Esophagus squamous epithelium (tissue), 5 donors: ENCODE measurements at regions not wholly inside any gene's neighbourhood (a gene's known extent, or its start where the extent isn't known, plus 50 kb on each side); places are given as distances from the start of the nearest gene placed in this dataset.

Experiments
- DNase-seq: peaks from one replicate; lab custom pipeline; 2025; lab: John Stamatoyannopoulos, UW
- H3K27ac ChIP-seq, 4 donors: fragments of 200-600 bp; sonication (generic); one replicate each; pipeline ENCODE4 v1.5.1; 2016 to 2019; ENCODE audit warnings: mild to moderate bottlenecking in 1 of 4
- H3K27me3 ChIP-seq, 4 donors: fragments of 200-600 bp; sonication (generic); 1 replicate in 3 of 4; 2 replicates in 1 of 4; pipeline versions ENCODE4 v1.5.1 to v1.6.0; 2017 to 2021; ENCODE audit warnings: antibody characterized with exemption in 1 of 4
- H3K36me3 ChIP-seq, 3 donors: fragments of 200-600 bp; sonication (generic); one replicate each; pipeline ENCODE4 v1.5.1; 2016 to 2019
- H3K4me1 ChIP-seq, 3 donors: fragments of 200-600 bp; sonication (generic); one replicate each; pipeline ENCODE4 v1.5.1; 2017 to 2019
- H3K4me3 ChIP-seq, 4 donors: fragments of 200-600 bp; sonication (generic); 1 replicate in 3 of 4; 2 replicates in 1 of 4; pipeline ENCODE4 v1.5.1; 2016 to 2019; ENCODE audit warnings: mild to moderate bottlenecking in 2 of 4, moderate library complexity in 1 of 4
- H3K9me3 ChIP-seq, 3 donors: fragments of 200-600 bp; sonication (generic); one replicate each; pipeline ENCODE4 v1.5.1; 2016 to 2019
- POLR2A ChIP-seq, 4 donors: fragments of 450-650 bp; IDR thresholded peaks; one replicate each; pipeline ENCODE4 v1.6.1; 2017; ENCODE audit warnings: antibody characterized with exemption in 4 of 4, mild to moderate bottlenecking in 4 of 4, moderate library complexity in 3 of 4
- WGBS, 2 donors: methylation state at CpG; one replicate each; pipeline ENCODE4 v1.1.5; 2018; 5-methylcytosine and 5-hydroxymethylcytosine counted together
- intact Hi-C: fragments of 100-400 bp; cut with DNase I; formaldehyde crosslinking; loops from one replicate; pipeline ENCODE4 v1.15.0; 2022
- TF ChIP-seq, protein P1 (sequence below), 6 experiments: fragments of 450-650 bp in 4 of 6; fragments of 200-600 bp in 2 of 6; sonication (generic) in 2 of 6; IDR thresholded peaks; one replicate each; pipeline ENCODE4 v1.5.1; 2016 to 2019; ENCODE audit warnings: antibody characterized with exemption in 6 of 6, mild to moderate bottlenecking in 4 of 6, moderate library complexity in 4 of 6
- donor health status: DM: yes; HTN: yes; CAD: no.

GRCh38 chrX:22429704-22430103 is 157.0 kb downstream of the CBLL2 start:
- no peaks in the 10 kb centered on the region for H3K4me1 ChIP-seq
- TF ChIP-seq, protein P1, sequence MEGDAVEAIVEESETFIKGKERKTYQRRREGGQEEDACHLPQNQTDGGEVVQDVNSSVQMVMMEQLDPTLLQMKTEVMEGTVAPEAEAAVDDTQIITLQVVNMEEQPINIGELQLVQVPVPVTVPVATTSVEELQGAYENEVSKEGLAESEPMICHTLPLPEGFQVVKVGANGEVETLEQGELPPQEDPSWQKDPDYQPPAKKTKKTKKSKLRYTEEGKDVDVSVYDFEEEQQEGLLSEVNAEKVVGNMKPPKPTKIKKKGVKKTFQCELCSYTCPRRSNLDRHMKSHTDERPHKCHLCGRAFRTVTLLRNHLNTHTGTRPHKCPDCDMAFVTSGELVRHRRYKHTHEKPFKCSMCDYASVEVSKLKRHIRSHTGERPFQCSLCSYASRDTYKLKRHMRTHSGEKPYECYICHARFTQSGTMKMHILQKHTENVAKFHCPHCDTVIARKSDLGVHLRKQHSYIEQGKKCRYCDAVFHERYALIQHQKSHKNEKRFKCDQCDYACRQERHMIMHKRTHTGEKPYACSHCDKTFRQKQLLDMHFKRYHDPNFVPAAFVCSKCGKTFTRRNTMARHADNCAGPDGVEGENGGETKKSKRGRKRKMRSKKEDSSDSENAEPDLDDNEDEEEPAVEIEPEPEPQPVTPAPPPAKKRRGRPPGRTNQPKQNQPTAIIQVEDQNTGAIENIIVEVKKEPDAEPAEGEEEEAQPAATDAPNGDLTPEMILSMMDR (IDR thresholded peaks at IDR 0.05), result no peak
- TF ChIP-seq POLR2A (IDR thresholded peaks at IDR 0.05), result no peak

DNA sequence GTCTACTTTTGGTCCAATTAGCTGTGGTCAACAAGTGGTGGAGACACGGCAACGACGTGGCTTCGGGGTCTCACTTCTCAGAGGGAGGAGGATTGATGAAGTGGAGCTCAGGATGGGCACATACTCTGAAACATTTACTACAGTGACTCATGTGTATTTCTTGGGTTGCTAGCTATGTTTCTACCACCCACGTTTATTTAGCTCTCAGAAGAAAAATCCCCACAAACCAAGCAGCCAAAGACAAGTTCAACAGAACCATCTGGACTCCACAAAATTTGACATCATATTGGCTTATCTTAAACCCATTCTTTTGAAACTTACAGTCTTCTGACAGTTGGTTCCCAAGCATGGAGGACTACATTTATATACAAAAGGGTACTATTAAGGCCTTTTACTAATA is 158.0 kb downstream of the CBLL2 start:
- intact Hi-C loops, result no loop called here
- no peak for DNase-seq
- H3K27ac ChIP-seq, result no peak overlapping the region
- TF ChIP-seq, protein P1 (IDR thresholded peaks at IDR 0.05), result no peak
- no peak for TF ChIP-seq POLR2A (IDR thresholded peaks at IDR 0.05)
- H3K4me3 ChIP-seq, result no peak overlapping the region
- no peaks in the 10 kb centered on the region for H3K9me3 ChIP-seq
- H3K4me1 ChIP-seq, result no peaks in the 10 kb centered on the region
- no peaks in the 10 kb centered on the region for H3K27me3 ChIP-seq
- no peaks in the 10 kb centered on the region for H3K36me3 ChIP-seq
- WGBS, 2 donors, result 0 to 24% methylated on average over 1 of the region's 5 CpGs

More at GRCh38 chrX:22429704-22430103, 157.0 kb downstream of the CBLL2 start:
- intact Hi-C loops, result no loop called here
- WGBS, 2 donors, result 77 to 87% methylated on average over 3 of the region's 3 CpGs
- Histone ChIP-seq H3K36me3 (no peaks in the 10 kb centered on the region), H3K27me3 (no peaks in the 10 kb centered on the region), H3K27ac (no peak overlapping the region), H3K4me3 (no peak overlapping the region), H3K9me3 (no peaks in the 10 kb centered on the region)
- DNase-seq, result no peak

- TF ChIP-seq, protein P1 (IDR thresholded peaks at IDR 0.05), result no peak
- no peak for TF ChIP-seq POLR2A (IDR thresholded peaks at IDR 0.05)
- no peaks in the 10 kb centered on the region for H3K4me1 ChIP-seq
- H3K27me3 ChIP-seq, result no peaks in the 10 kb centered on the region
- 72 to 90% methylated on average over 1 to 5 of the region's 12 CpGs for WGBS, 2 donors
- no peaks in the 10 kb centered on the region for H3K36me3 ChIP-seq
- H3K4me3 ChIP-seq, result no peak overlapping the region
- intact Hi-C loops, result no loop called here
- H3K9me3 ChIP-seq, result no peaks in the 10 kb centered on the region
- DNase-seq, result no peak
- no peak overlapping the region for H3K27ac ChIP-seq
Measured at GRCh38 chrX:22433292-22434070, 160.8 kb downstream of the CBLL2 start.

- Histone ChIP-seq H3K9me3 (no peaks in the 10 kb centered on the region), H3K36me3 (no peaks in the 10 kb centered on the region), H3K27me3 (no peaks in the 10 kb centered on the region), H3K4me3 (no peak overlapping the region), H3K27ac (no peak overlapping the region), H3K4me1 (no peaks in the 10 kb centered on the region)
- intact Hi-C loops, result no loop called here
- 71 to 100% methylated on average over 1 of the region's 1 CpG for WGBS, 2 donors
- no peak for TF ChIP-seq POLR2A (IDR thresholded peaks at IDR 0.05)
- TF ChIP-seq, protein P1 (IDR thresholded peaks at IDR 0.05), result no peak
- DNase-seq, result no peak
Measured at GRCh38 chrX:22445880-22446279, 173.2 kb downstream of the CBLL2 start.

- Histone ChIP-seq H3K9me3 (no peaks in the 10 kb centered on the region), H3K36me3 (no peaks in the 10 kb centered on the region), H3K27ac (no peak overlapping the region), H3K4me3 (no peak overlapping the region), H3K4me1 (no peaks in the 10 kb centered on the region), H3K27me3 (no peaks in the 10 kb centered on the region)
- DNase-seq, result no peak
- WGBS, 2 donors, result 78 to 80% methylated on average over 2 of the region's 2 CpGs
- intact Hi-C loops, result no loop called here
- TF ChIP-seq, protein P1 (IDR thresholded peaks at IDR 0.05), result no peak
- TF ChIP-seq POLR2A (IDR thresholded peaks at IDR 0.05), result no peak
Measured at GRCh38 chrX:22462959-22463358, 190.2 kb downstream of the CBLL2 start.
